ENCODE measurements at regions not wholly inside any gene's neighbourhood (a gene's known extent, or its start where the extent isn't known, plus 50 kb on each side); places are given as distances from the start of the nearest gene placed in this dataset.

DNA sequence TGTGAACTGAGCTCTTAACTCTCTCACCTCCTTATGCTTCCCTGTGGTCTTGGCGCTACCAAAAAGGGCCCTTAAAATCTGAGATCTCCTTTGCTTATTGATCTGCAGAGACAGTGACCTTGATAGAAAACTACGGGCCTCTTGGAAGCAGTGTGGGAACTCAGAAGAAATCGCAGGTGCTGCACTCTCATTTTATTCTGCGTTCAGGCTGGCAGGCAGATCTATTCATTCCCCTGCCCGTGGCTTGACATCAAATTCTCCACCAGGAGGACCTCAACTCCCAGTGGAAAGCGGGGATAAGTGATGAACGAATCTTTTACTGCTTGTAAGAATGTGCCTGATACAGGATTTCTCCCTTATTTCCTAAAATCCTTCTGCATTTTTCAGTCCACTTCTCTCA, 143.2 kb upstream of the SEL1L start:
- TF ChIP-seq, protein P1, sequence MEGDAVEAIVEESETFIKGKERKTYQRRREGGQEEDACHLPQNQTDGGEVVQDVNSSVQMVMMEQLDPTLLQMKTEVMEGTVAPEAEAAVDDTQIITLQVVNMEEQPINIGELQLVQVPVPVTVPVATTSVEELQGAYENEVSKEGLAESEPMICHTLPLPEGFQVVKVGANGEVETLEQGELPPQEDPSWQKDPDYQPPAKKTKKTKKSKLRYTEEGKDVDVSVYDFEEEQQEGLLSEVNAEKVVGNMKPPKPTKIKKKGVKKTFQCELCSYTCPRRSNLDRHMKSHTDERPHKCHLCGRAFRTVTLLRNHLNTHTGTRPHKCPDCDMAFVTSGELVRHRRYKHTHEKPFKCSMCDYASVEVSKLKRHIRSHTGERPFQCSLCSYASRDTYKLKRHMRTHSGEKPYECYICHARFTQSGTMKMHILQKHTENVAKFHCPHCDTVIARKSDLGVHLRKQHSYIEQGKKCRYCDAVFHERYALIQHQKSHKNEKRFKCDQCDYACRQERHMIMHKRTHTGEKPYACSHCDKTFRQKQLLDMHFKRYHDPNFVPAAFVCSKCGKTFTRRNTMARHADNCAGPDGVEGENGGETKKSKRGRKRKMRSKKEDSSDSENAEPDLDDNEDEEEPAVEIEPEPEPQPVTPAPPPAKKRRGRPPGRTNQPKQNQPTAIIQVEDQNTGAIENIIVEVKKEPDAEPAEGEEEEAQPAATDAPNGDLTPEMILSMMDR (IDR thresholded peaks at IDR 0.05; ENCODE audit: poor library complexity): no peak
- no peak for TF ChIP-seq EZH2 (IDR thresholded peaks at IDR 0.05; ENCODE audit: borderline replicate concordance)
- TF ChIP-seq EZH2phosphoT487 (IDR thresholded peaks at IDR 0.05; ENCODE audit: low read depth, severe bottlenecking, unreplicated experiment): no peak
